LoVo (cell line): ENCODE measurements at regions not wholly inside any gene's neighbourhood (a gene's known extent, or its start where the extent isn't known, plus 50 kb on each side); places are given as distances from the start of the nearest gene placed in this dataset.

Experiments
- DNase-seq: peaks from one replicate; pipeline ENCODE4 v3.0.0-alpha.2; 2016; ENCODE audit warnings: low spot score

DNA sequence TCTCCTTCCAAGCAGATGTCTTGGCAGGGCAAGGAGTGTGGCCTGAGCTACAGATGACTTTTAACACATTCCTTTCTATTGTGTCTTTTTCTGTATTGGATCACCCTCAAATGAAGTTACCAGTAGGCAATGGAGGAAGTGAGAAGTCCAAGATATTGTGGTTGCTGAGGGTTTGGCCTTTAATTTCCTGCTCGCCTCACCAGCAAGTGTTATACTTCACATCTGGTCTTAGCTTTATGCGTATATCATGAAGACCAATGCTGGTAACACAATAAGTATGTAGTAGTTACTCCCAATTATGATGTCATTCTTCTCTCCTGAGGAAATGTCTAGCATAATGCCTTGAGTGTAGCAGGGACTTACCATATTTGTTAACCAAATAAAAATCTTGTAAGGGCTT, 179.9 kb downstream of the ZIC1 start:
- DNase-seq: no peak

DNA sequence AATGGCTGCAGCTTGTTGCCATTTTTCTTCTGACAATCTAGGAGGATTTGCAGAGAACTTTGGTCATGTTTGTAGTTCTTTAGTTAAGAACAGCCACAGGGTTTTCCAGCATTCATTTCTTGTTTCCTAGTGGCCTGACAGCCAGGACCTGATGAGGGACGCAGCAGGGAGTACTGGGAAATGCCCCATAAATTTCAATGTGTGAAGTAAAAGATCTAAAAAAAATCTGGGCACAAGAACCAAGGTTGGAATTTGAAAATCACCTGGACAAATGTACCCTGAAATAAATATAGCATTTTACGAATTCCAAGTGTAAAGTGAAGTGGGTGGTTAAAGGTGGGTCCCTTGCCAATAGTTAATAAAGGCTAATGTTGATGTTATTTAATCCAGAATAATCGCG, 195.0 kb downstream of the ZIC1 start:
- DNase-seq: no peak

DNA sequence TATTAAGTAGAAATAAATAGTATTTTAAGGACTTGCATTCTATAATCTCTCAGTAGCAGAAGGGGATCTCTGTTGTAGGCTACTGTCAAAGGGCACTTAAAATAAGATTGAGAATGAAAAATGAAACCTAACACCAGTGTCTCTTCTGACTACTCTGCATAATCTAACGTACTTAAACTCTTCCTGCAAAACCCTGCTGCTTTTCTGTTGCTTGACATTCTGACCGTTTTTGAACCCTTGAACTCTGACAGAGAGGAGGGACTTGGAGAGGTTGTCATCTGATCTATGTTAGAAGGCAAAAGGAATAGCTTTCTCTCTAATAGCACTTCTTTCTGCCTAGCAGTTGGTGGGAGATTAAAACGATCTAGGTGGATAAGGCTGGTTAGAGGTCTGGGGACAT, 204.6 kb downstream of the ZIC1 start:
- no peak for DNase-seq

DNA sequence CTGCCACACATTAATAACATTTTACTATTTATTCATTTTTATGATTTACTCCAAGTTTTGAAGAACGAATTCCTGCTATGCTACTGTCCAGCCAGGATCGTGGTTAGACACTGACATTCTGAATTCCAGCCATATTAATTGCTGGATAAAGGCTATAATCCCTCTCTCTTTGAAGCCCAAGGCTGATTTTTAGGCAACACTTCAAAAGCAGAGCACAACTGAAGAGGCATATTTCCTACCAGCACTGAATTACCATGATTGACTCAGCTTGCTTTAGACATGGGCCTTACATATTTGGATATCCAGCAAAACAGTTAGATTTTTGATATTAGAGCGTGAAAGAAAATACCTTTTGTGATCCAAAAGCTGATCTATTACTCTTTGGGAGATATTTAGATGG, 205.0 kb downstream of the ZIC1 start:
- no peak for DNase-seq

DNA sequence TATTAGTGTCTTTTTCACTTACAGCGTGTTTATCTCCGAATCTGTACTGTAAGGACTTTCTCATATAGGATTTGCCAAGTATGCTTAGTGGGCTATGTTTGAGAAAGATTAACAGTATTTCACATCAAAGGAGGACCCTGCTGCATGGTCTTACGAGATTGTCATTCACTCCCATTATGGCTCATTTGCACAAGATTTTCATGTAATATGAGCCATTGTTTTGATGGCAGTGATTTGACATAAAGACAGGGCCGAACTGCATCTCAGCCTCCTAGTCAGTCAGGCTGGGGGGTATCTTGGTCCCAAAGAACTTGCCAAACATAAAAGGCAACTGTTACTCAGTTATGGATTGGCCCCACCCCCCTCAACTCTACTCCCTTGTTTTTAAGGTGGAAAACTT, 205.9 kb downstream of the ZIC1 start:
- no peak for DNase-seq

DNA sequence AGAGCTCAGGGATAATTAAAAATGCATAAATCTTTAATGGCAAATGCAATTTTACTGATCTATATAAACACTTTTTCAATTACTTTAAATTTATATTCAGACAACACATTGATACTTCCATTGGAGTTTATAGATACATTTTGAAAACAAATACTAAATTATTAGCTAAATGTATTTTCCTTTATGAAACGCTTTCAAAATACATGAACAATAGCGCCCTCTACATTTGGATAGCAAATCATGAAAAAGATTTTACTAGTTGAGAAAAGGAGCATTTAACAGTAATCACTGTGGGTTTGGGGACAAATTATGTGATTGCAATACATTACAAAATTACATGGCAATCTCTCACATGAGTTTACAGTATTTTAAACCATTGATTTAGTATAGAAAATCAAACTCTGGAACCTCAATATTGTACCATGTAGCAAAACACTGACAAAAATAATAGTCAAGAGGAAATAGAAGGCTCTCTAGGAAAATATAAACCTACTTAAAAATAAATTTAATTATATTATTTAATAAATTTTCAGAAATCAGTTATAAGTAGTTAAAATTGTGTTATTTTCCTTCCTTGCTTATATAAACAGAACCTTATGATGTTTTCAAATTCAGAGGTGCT, 207.9 kb downstream of the ZIC1 start:
- peak; percentile 22 for DNase-seq

DNA sequence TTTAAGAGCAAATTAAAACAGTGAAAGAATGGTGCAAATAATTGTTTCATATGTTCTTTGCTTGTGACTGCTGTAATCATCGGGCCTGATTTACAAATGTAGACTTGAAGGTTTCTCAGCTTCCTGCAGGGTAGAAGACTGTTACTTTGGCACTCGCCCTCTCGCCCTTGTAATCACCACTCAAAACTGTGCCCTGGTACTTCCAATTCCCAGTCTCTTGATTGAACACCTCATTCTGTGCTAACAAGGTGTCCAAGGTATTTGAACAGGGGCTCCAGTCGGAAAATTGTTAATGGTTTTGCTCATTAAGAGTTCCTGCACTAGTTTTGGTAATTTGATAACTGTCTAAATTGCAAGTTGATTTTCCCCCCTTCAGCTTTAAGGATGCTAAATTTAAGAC, 209.5 kb downstream of the ZIC1 start:
- no peak for DNase-seq

DNA sequence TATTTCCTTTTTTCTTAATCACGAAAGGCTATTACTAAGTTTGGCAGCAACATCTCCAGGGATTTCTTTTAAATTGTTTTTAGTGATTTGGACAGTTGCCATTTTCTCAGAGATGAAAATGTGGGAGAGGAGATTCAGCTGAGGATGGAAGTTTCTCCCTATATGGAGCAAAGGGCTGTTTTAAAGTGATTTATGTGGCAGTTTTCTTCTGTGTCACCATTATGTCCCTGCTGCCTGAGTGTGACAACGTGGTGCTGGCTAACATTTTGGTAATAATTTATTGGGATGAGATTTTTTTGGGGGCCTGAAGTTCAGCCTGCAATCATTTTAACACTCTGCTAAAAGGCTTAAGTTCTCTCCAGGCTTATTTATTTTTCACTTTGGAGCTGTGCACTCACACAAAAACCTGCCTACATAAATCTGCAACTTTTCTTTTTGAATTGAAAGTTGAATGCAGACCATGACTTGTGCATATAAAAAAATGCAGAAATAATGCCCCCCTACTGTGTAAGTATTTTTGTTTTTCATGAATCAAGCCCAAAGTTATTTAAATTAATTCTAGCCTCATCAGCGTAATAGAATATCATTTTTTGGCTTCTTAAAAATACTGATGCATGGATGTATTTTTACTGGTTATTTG, 210.9 kb downstream of the ZIC1 start:
- DNase-seq: no peak

DNA sequence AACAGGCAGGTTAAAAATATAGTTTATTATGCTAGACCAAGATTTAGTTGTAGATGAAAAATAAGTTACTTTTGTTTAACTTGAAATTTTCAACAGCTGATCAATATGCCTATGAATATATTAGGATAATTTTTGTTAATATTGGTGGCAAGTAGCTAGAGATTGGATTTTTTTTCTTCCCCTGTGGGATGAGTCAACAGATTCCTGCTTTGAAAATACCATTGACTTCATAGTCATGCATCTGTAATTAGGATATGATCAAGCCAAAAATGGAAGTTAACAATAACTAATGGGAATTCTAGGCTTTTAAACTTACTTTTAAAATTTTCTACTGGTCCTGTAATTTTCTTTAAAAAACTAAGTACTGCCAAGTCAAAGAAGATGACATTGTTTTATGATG, 211.7 kb downstream of the ZIC1 start:
- no peak for DNase-seq

DNA sequence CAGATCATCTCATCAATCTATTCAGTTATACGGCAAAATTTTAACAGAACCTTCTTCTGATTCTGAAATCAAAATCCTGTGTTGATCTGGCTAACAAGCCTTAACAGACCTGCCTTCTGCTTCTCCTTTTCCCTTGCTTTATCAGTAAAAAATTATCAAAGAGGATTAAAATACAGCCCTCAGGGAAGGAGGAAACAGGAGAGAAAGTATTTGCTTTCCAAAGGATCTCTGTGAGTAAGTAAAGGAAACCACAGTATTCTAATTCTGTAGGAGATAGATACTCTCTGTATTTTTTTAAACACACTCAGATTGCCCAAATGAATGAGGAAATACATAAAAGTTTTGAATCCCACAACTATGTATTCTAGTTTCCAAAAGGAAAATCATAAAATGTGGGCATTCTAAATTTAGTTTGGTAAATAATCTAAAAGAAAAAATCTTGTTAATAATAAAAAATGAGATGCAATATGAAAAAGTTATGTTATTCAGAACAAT, 221.8 kb downstream of the ZIC1 start:
- no peak for DNase-seq

DNA sequence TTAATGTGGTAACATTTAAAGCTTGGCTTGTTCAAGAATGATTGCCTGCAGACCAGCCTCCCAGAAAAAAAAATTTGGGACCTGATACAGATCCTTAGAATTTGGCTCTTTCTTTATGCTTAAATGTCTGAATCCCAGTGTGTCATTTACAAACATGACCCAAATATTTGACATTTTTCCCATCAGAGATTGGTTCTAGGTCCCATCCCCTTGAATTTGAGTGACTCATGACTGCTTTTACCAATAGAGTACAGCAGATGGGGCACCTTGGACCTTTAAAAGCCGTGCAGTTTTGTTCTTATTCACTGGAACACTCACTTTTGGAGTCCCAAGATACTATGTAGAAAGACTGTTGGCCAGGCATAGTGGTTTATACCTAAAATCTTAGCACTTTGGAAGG, 231.6 kb downstream of the ZIC1 start:
- DNase-seq: no peak

DNA sequence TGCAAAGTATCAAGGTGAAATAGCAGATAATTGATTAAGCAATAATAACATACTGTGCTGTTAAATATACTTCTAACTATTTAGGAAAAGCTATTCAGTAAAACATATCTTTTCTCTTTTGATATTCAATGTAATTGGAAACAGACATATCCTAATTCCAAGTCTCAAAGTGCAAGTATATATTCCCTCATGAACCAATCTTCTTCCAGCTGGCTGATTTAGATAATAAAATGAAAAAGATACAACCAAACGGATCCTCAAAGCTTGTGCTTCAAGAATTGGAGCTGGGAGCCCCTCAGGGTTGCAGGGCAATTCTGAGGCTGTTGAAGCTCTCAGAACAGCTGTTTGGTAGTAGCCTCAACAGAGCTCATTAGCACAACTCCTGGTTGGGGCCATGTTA, 236.6 kb downstream of the ZIC1 start:
- DNase-seq: no peak

DNA sequence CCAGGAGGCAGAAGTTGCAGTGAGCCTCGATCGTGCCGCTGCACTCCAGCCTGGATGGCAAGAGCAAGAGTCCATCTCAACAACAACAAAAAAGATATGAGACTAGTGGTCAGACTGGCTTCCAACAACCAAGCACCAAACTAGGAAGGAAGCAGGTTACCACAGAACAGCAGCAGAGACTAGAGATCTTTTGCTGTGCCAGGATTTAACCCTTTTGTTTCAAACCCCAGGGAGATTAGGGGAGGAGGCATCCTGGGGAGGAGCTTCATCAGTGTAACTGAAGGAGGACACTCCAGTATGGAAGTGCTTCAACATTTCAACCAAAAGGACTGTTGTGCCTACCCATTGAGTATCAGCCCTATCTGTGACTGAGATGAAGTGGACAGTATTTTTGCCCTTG, 240.3 kb downstream of the ZIC1 start:
- DNase-seq: no peak

DNA sequence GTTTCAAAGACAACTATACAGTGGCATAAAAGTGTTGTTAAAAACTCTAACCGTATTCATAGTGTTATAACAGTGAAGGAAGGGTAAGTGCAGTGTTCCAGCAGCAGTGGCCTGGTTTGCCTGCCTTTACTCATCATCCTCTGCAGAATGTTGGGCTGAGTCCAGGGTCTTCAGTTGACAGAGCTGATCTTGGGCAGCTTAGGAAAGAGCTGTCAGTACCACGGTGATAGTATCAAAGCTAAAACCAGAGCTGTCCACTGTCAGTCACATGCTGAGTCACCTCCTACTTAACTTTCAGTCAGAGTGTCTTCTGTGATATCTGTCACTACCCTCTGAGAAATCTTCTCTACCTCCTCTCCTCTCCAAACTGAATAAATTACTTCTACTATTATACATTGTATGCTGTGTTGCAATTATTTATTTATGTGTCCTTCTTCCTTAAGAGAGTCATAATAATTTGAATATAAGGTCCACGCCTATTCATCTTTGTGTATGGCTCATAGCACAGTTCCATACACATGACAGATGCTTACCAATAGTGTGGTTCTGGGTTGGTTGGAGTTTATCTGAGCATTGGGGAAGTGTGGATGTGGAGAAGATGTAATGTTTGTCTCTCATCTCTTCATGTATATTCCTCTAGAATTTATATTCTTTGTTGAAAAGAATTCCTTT, 242.1 kb downstream of the ZIC1 start:
- no peak for DNase-seq

DNA sequence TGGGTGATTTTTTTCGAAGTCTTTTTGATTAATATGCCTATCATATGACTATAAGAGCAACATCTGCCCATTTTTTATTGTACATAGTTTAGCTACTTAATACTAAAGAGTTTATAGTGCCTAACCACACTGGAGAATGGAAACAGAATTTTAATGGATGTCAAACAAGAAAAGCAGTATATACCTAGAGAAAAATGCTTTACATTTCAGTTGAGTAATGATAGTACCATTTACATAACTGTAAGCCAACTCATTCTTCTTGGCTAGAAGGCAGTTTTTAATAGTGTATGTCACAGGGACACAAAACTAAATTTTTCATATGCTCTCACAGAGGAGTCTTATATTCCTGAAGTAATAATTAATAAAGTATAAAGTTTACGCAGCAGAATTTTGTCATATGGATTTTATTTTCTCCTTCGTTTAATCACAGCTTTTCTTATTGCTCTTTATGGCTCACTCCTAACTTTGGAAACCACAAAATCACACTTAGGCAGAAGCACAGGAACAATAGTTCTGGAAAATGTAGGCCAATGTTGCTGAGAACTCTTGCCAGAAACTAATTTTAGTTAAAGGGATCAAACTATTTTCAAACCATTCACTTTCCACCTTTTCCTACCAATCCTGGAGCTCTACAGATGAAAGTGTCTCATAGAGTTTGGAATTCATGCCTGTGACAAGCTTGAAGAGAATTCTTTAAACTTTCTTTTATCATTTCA, 243.6 kb downstream of the ZIC1 start:
- DNase-seq: no peak

DNA sequence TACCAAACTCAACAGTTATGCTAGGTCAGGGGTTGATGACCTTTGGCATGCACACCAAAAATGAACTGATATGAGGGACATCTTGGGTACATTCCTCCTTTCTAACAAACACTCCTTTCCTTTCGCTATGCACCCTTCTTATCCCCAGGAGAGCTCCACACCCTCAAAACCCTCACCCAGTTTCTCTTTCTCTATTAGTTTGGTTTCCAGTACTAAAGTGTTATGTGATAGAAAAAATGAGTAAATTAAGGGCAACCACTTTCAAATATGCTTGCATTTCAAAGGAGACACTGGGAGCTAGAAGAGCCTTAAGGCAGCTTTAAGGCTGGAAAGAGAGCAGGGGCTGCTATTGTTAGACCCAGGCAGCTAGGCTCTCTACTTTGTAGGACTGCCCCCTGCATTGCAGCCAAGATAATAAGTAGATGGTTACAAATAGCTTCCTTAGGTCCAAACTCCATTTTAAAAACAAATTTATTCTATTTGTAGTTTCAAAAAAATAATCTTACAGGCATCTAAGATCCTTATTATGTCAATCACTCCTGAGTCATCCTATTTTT, 244.3 kb downstream of the ZIC1 start:
- DNase-seq: no peak

DNA sequence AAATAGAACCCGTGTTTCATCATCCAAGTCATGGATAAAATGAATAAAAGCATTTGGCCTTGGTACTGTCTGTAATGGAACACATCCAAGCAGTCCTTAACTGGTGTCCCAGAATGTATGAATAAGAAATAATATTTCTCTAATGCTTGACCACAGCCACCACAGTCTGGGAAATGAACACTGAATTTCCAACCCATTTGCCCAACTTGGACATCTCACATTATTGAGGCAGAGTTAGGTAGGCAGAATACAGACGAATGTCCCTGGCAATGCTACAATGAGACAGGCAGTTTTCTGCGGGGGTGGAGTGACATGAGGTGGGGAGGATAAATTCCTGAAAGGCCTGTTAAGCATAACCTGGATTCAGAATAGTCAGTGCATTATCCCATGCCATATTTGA, 245.7 kb downstream of the ZIC1 start:
- no peak for DNase-seq

DNA sequence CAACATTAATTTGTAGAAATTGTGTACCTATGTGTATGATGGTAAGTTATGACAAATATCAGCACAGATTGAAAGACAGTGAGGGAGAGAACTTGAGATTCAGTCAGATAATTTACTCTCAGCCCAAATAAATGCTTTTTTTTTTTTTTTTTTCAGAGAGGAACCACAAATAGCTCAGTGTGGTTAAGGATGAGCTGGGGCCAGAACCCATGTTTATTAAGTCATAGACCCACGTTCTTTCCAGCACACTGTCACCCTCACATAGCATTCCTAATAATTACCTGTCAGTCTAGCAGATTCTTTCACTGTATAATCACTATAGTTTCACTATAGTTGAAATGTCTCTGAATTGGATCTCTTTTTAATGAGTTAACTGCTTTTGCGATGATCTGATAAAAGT, 246.1 kb downstream of the ZIC1 start:
- DNase-seq: no peak

DNA sequence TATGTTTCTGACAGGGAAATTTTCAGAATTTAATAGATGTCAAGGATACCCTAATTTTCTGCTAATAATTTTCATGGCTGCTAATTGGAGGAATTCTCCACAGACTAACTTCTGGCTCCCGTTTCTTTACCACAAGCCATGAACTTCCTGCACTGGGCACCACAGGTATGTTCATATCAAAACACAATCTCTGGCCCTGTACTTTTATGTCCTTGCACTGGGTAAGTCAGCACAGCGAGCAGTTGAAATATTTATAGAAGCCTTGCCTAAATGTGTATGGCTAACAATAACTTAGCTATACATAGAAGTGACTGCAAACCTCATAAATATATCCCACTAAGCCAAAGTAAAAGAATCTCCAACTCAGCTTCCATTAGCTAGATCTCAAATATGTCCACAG, 246.9 kb downstream of the ZIC1 start:
- DNase-seq: no peak

DNA sequence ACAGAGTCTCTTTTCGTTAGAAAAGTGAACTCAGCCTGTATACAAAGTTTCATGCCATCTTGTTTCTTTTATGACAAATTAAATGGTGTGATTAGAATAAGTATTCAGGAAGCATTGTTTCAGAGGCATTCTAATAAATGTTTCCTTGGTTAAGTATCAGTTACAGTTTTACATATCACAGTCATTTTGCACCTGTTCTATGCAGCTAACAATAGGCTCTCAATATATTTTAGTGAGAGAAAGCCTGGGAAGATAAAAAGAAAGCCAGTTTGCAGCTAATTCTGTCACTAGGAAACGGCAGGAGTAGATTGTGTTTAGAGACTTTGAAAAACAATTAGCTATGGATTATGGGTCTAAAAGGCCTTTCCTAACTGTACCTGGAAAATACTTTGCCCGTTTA, 252.8 kb downstream of the ZIC1 start:
- no peak for DNase-seq

DNA sequence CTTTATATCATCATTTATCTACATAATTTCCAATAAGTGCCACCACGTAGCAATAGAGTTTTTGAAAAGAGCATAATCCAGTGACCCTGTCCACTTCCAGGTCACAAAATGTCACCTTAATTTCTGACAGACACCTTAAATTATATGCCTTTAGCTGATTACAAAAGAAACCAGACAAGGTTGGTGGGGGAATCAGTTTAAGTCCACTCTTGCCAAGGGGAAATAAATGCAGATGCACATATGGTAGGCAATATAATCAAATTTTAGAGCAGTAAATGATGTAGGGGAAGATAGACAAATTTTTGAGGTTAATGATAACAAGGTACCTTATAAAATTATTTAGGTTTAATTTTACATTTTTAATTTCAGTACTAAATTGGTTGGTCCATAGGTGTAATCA, 253.5 kb downstream of the ZIC1 start:
- no peak for DNase-seq

DNA sequence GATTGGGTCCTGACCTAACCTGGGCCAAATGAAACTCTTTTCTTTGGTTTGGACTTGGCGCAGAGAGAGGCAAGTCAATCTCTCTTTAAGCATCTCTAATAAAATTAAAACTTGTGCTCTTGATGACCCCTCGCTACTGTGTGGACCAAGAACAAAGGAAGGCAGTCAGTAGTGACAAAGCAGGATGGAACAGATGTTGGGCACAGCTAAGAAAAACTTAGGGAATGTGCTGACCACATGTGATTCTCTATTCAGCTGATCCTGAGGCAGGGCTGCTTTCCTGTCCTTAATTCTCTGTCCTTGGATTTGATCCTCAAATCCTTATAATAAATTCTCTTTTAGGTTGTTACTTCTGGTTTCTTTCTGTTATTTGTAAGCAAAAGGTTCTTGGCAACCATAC, 259.9 kb downstream of the ZIC1 start:
- DNase-seq: no peak

DNA sequence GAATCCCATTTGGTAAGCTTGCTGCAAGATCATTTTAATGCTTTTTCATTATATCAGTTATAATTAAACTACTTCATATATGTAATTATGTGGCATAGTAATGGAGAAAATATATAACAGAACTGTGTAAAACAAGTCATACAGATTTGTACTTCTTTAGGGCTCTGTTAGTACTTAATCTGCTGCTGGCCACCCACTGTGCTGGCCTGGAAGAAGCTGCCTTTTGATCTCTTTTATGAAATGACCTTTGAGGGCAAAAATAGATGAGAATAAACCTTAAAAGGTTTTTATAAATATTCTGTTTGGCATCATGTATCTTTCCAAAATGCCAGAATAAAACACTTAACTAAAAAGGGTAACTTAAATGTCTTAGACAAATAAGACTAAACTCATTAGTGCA, 262.9 kb downstream of the ZIC1 start:
- no peak for DNase-seq
